RWPE2 (cell line): ENCODE measurements at regions not wholly inside any gene's neighbourhood (a gene's known extent, or its start where the extent isn't known, plus 50 kb on each side); places are given as distances from the start of the nearest gene placed in this dataset.

Source experiments
- ATAC-seq: fragments of 200-7000 bp; cut with Tn5 transposase; 3 replicates; pipeline ENCODE4 v1.9.1; 2021; ENCODE audit warnings: low read depth
- DNase-seq: peaks from one replicate; pipeline ENCODE4 v3.0.0-alpha.2; 2020; ENCODE audit warnings: low spot score
- H3K27ac ChIP-seq: fragments of 450-650 bp; 2 replicates; pipeline ENCODE4 v1.5.1; 2017; ENCODE audit warnings: mild to moderate bottlenecking; ENCODE audit not compliant: poor library complexity, severe bottlenecking
- H3K27me3 ChIP-seq: fragments of 250-450 bp; sonication (Bioruptor Pico); 2 replicates; pipeline ENCODE4 v1.5.1; 2021; ENCODE audit warnings: mild to moderate bottlenecking, moderate library complexity; ENCODE audit not compliant: insufficient read depth, poor library complexity, severe bottlenecking
- H3K36me3 ChIP-seq: fragments of 250-450 bp; sonication (Bioruptor Pico); 2 replicates; pipeline ENCODE4 v1.5.1; 2020; ENCODE audit warnings: low read depth, mild to moderate bottlenecking, moderate library complexity
- H3K4me1 ChIP-seq: fragments of 250-450 bp; sonication (Bioruptor Pico); 2 replicates; pipeline ENCODE4 v1.5.1; 2021; ENCODE audit warnings: mild to moderate bottlenecking, moderate library complexity; ENCODE audit not compliant: insufficient read depth, poor library complexity, severe bottlenecking
- H3K4me3 ChIP-seq: fragments of 250-450 bp; sonication (Bioruptor Pico); 2 replicates; pipeline ENCODE4 v1.5.1; 2021; ENCODE audit warnings: mild to moderate bottlenecking, moderate library complexity; ENCODE audit not compliant: severe bottlenecking
- H3K9me3 ChIP-seq: fragments of 250-450 bp; sonication (Bioruptor Pico); 2 replicates; pipeline ENCODE4 v1.5.1; 2021; ENCODE audit warnings: mild to moderate bottlenecking, moderate library complexity; ENCODE audit not compliant: severe bottlenecking
- CTCF ChIP-seq: fragments of 450-650 bp; IDR thresholded peaks from one replicate; pipeline ENCODE4 v1.5.1; 2017; ENCODE audit warnings: mild to moderate bottlenecking, moderate library complexity; ENCODE audit not compliant: poor library complexity, severe bottlenecking

DNA sequence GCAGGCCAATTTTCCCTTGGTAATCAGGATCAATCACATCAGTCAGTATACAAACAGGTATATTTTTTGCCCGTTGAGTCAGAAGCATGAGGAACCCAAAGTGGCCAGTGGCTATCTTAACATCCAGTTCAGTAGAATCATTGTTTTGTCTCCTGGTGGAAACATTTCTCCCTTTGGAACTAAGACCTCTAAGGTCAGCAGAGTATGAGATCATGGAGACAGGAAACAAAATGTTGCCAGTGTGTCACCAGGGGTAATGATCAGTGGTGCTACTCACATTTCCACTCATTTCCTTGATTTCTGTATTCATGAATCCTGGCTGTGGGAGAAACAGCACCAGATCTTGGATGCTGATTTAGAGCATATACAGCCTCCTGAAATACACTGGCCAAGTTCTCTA, 553.0 kb downstream of the CSNK1G3 start:
- H3K27ac ChIP-seq, result no peak overlapping the region
- H3K4me1 ChIP-seq, result no peaks in the 10 kb centered on the region
- no peak for DNase-seq
- TF ChIP-seq CTCF, result no peak
- H3K36me3 ChIP-seq, result no peaks in the 10 kb centered on the region
- H3K4me3 ChIP-seq, result no peak overlapping the region
- ATAC-seq, result no peak
- H3K9me3 ChIP-seq, result no peaks in the 10 kb centered on the region
- no peaks in the 10 kb centered on the region for H3K27me3 ChIP-seq

- Histone ChIP-seq H3K36me3 (no peaks in the 10 kb centered on the region), H3K27ac (no peak overlapping the region), H3K4me3 (no peak overlapping the region), H3K4me1 (no peaks in the 10 kb centered on the region), H3K27me3 (no peaks in the 10 kb centered on the region), H3K9me3 (no peaks in the 10 kb centered on the region)
- DNase-seq (no peak), ATAC-seq (no peak)
- no peak for TF ChIP-seq CTCF
Observed at GRCh38 chr5:124061663-124062062, 549.7 kb downstream of the CSNK1G3 start.

- Histone ChIP-seq H3K27me3 (no peaks in the 10 kb centered on the region), H3K4me1 (no peaks in the 10 kb centered on the region), H3K36me3 (no peaks in the 10 kb centered on the region), H3K4me3 (no peak overlapping the region), H3K27ac (no peak overlapping the region), H3K9me3 (no peaks in the 10 kb centered on the region)
- no peak for TF ChIP-seq CTCF
- ATAC-seq, result no peak
- no peak for DNase-seq
Observed at GRCh38 chr5:124061068-124061430, 549.1 kb downstream of the CSNK1G3 start.

- Histone ChIP-seq H3K36me3 (no peaks in the 10 kb centered on the region), H3K4me1 (no peaks in the 10 kb centered on the region), H3K9me3 (no peaks in the 10 kb centered on the region), H3K4me3 (no peak overlapping the region), H3K27ac (no peak overlapping the region), H3K27me3 (no peaks in the 10 kb centered on the region)
- ATAC-seq (no peak), DNase-seq (no peak)
- TF ChIP-seq CTCF, result no peak
Observed at GRCh38 chr5:124060413-124061067, 548.6 kb downstream of the CSNK1G3 start.

DNA sequence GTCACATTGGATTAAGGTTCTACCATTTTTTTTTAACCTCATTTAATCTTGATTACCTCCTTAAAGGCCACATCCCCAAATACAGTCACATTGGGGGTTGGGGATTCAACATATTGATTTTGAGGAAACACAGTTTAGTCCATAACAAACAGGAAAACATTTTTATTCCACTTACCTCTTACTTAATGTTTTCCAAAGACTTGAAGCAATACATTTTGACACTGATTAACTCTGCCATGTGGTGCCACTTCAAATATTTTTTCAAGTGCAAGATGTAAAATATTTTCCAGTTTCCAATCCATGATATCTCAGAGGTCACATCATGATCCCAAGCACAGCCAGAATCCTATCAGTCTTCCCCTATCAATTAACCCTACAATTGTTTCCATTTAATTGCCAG, 548.0 kb downstream of the CSNK1G3 start:
- Histone ChIP-seq H3K27me3 (no peaks in the 10 kb centered on the region), H3K27ac (no peak overlapping the region), H3K4me1 (no peaks in the 10 kb centered on the region), H3K36me3 (no peaks in the 10 kb centered on the region), H3K9me3 (no peaks in the 10 kb centered on the region), H3K4me3 (no peak overlapping the region)
- ATAC-seq (no peak), DNase-seq (no peak)
- TF ChIP-seq CTCF, result no peak
